Immature natural killer cell (primary cell): ENCODE measurements at regions not wholly inside any gene's neighbourhood (a gene's known extent, or its start where the extent isn't known, plus 50 kb on each side); places are given as distances from the start of the nearest gene placed in this dataset.
A peak's percentile ranks its signal among the peaks of the same experiment; 100 is the strongest.

Experiments
- DNase-seq, 3 donors: peaks; one replicate each; pipeline ENCODE4 v3.0.0; 2022; ENCODE audit warnings: mixed read lengths in 1 of 3
- H3K27ac Mint-ChIP-seq, 6 donors: one replicate each; pipeline ENCODE4 v1.8.0; 2020; ENCODE audit warnings: mixed read lengths in 6 of 6, mild to moderate bottlenecking in 5 of 6, inconsistent platforms in 4 of 6, moderate library complexity in 3 of 6
- H3K27me3 Mint-ChIP-seq, 3 donors: one replicate each; pipeline ENCODE4 v1.8.0; 2020 to 2021; ENCODE audit warnings: low read depth in 3 of 3, mild to moderate bottlenecking in 3 of 3, mixed read lengths in 3 of 3, moderate library complexity in 3 of 3, inconsistent platforms in 1 of 3
- H3K36me3 Mint-ChIP-seq, 3 donors: one replicate each; pipeline ENCODE4 v1.8.0; 2020; ENCODE audit warnings: mixed read lengths in 3 of 3, inconsistent platforms in 2 of 3, mild to moderate bottlenecking in 2 of 3
- H3K4me1 Mint-ChIP-seq, 2 donors: one replicate each; pipeline ENCODE4 v1.8.0; 2020; ENCODE audit warnings: inconsistent platforms in 2 of 2, mild to moderate bottlenecking in 2 of 2, mixed read lengths in 2 of 2, moderate library complexity in 1 of 2
- H3K4me3 Mint-ChIP-seq, 5 donors: one replicate each; pipeline ENCODE4 v1.8.0; 2020; ENCODE audit warnings: mild to moderate bottlenecking in 5 of 5, mixed read lengths in 5 of 5, inconsistent platforms in 3 of 5, moderate library complexity in 3 of 5
- H3K9me3 Mint-ChIP-seq, 6 donors: one replicate each; pipeline ENCODE4 v1.8.0; 2020; ENCODE audit warnings: mild to moderate bottlenecking in 6 of 6, mixed read lengths in 6 of 6, inconsistent platforms in 4 of 6, moderate library complexity in 3 of 6

- no peaks in the 10 kb centered on the region for H3K36me3 Mint-ChIP-seq
- DNase-seq: no peak
- peaks cover 0 to 3% (median 0%) of the 10 kb centered on the region in 6 donors for H3K9me3 Mint-ChIP-seq
- no peaks in the 10 kb centered on the region for H3K4me1 Mint-ChIP-seq
- no peak overlapping the region for H3K27ac Mint-ChIP-seq
- H3K27me3 Mint-ChIP-seq: no peaks in the 10 kb centered on the region
- no peak overlapping the region for H3K4me3 Mint-ChIP-seq
Observed at GRCh38 chr7:114107522-114107921, 188.7 kb upstream of the PPP1R3A start.

GRCh38 chr7:114104035-114104434, 185.2 kb upstream of the PPP1R3A start:
- peaks cover 0 to 3% (median 0%) of the 10 kb centered on the region in 6 donors for H3K9me3 Mint-ChIP-seq
- no peaks in the 10 kb centered on the region for H3K36me3 Mint-ChIP-seq
- DNase-seq: no peak
- H3K27me3 Mint-ChIP-seq: peaks cover 0 to 1% (median 0%) of the 10 kb centered on the region in 3 donors
- H3K4me1 Mint-ChIP-seq: no peaks in the 10 kb centered on the region
- H3K27ac Mint-ChIP-seq: no peak overlapping the region
- no peak overlapping the region for H3K4me3 Mint-ChIP-seq

GRCh38 chr7:114102996-114103395, 184.2 kb upstream of the PPP1R3A start:
- H3K4me1 Mint-ChIP-seq: no peaks in the 10 kb centered on the region
- H3K27me3 Mint-ChIP-seq: peaks cover 0 to 1% (median 0%) of the 10 kb centered on the region in 3 donors
- H3K36me3 Mint-ChIP-seq: no peaks in the 10 kb centered on the region
- DNase-seq: no peak
- no peak overlapping the region for H3K27ac Mint-ChIP-seq
- peaks cover 0 to 8% (median 3%) of the 10 kb centered on the region in 6 donors for H3K9me3 Mint-ChIP-seq
- H3K4me3 Mint-ChIP-seq: no peak overlapping the region

- no peak for DNase-seq
- Mint-ChIP-seq H3K27ac (no peak overlapping the region), H3K27me3 (peaks cover 0 to 3% (median 0%) of the 10 kb centered on the region in 3 donors), H3K36me3 (no peaks in the 10 kb centered on the region), H3K4me3 (no peak overlapping the region), H3K9me3 (peaks cover 3 to 14% (median 8%) of the 10 kb centered on the region in 6 donors), H3K4me1 (no peaks in the 10 kb centered on the region)
Observed at GRCh38 chr7:114102131-114102530, 183.3 kb upstream of the PPP1R3A start.

- H3K4me1 Mint-ChIP-seq: no peaks in the 10 kb centered on the region
- H3K9me3 Mint-ChIP-seq: peaks cover 3 to 14% (median 8%) of the 10 kb centered on the region in 6 donors
- no peak for DNase-seq
- H3K27me3 Mint-ChIP-seq: peaks cover 0 to 4% (median 0%) of the 10 kb centered on the region in 3 donors
- no peaks in the 10 kb centered on the region for H3K36me3 Mint-ChIP-seq
- no peak overlapping the region for H3K27ac Mint-ChIP-seq
- no peak overlapping the region for H3K4me3 Mint-ChIP-seq
Observed at GRCh38 chr7:114100810-114101209, 182.0 kb upstream of the PPP1R3A start.

GRCh38 chr7:114099337-114099736, 180.5 kb upstream of the PPP1R3A start:
- Mint-ChIP-seq H3K4me3 (no peak overlapping the region), H3K36me3 (no peaks in the 10 kb centered on the region), H3K27ac (no peak overlapping the region), H3K4me1 (no peaks in the 10 kb centered on the region), H3K27me3 (peaks cover 0 to 4% (median 0%) of the 10 kb centered on the region in 3 donors), H3K9me3 (peaks cover 4 to 25% (median 9%) of the 10 kb centered on the region in 6 donors)
- no peak for DNase-seq

- Mint-ChIP-seq H3K9me3 (peaks cover 4 to 32% (median 9%) of the 10 kb centered on the region in 6 donors), H3K27me3 (peaks cover 0 to 6% (median 3%) of the 10 kb centered on the region in 3 donors), H3K36me3 (peaks cover 0 to 3% (median 0%) of the 10 kb centered on the region in 3 donors), H3K27ac (no peak overlapping the region), H3K4me3 (no peak overlapping the region), H3K4me1 (no peaks in the 10 kb centered on the region)
- DNase-seq: no peak
Observed at GRCh38 chr7:114095885-114096284, 177.1 kb upstream of the PPP1R3A start.

GRCh38 chr7:114088470-114088940, 169.7 kb upstream of the PPP1R3A start:
- H3K27me3 Mint-ChIP-seq: peaks cover 16 to 27% (median 26%) of the 10 kb centered on the region in 3 donors
- peak overlapping the region in 1 of 5 donors; percentile 25 for H3K4me3 Mint-ChIP-seq

GRCh38 chr7:114087653-114088469, 169.1 kb upstream of the PPP1R3A start:
- Mint-ChIP-seq H3K4me1 (peaks cover 11 to 29% of the 10 kb centered on the region in 2 donors), H3K4me3 (peak overlapping the region in 4 of 5 donors; percentile 12 to 57 (median 40)), H3K27ac (no peak overlapping the region), H3K27me3 (peaks cover 16 to 29% (median 27%) of the 10 kb centered on the region in 3 donors), H3K36me3 (peaks cover 0 to 6% (median 0%) of the 10 kb centered on the region in 3 donors), H3K9me3 (peaks cover 0 to 29% (median 4%) of the 10 kb centered on the region in 6 donors)
- DNase-seq: no peak

More at GRCh38 chr7:114088470-114088940, 169.7 kb upstream of the PPP1R3A start:
- H3K36me3 Mint-ChIP-seq: peaks cover 0 to 6% (median 0%) of the 10 kb centered on the region in 3 donors
- H3K4me1 Mint-ChIP-seq: peaks cover 11 to 29% of the 10 kb centered on the region in 2 donors
- DNase-seq: no peak
- peaks cover 0 to 32% (median 4%) of the 10 kb centered on the region in 6 donors for H3K9me3 Mint-ChIP-seq
- H3K27ac Mint-ChIP-seq: no peak overlapping the region

- no peak overlapping the region for H3K27ac Mint-ChIP-seq
- no peak for DNase-seq
- H3K36me3 Mint-ChIP-seq: peaks cover 0 to 6% (median 3%) of the 10 kb centered on the region in 3 donors
- peak overlapping the region; percentile 57 to 82 (median 81) for H3K4me3 Mint-ChIP-seq
- H3K27me3 Mint-ChIP-seq: peaks cover 14 to 33% (median 26%) of the 10 kb centered on the region in 3 donors
- peaks cover 0 to 26% (median 4%) of the 10 kb centered on the region in 6 donors for H3K9me3 Mint-ChIP-seq
- H3K4me1 Mint-ChIP-seq: peaks cover 11 to 29% of the 10 kb centered on the region in 2 donors
Observed at GRCh38 chr7:114086914-114087652, 168.3 kb upstream of the PPP1R3A start.

- Mint-ChIP-seq H3K9me3 (peaks cover 0 to 26% (median 4%) of the 10 kb centered on the region in 6 donors), H3K27me3 (peaks cover 17 to 38% (median 29%) of the 10 kb centered on the region in 3 donors), H3K4me1 (peaks cover 11 to 29% of the 10 kb centered on the region in 2 donors), H3K27ac (no peak overlapping the region), H3K4me3 (peak overlapping the region; percentile 57 to 82 (median 81)), H3K36me3 (peaks cover 0 to 6% (median 3%) of the 10 kb centered on the region in 3 donors)
- DNase-seq: no peak
Observed at GRCh38 chr7:114086537-114086913, 167.7 kb upstream of the PPP1R3A start.

- DNase-seq: peak in 2 of 3 donors; percentile 16
- peak overlapping the region; percentile 64 to 79 (median 76) for H3K4me3 Mint-ChIP-seq
- peaks cover 0 to 26% (median 5%) of the 10 kb centered on the region in 6 donors for H3K9me3 Mint-ChIP-seq
- peaks cover 17 to 38% (median 32%) of the 10 kb centered on the region in 3 donors for H3K27me3 Mint-ChIP-seq
- H3K27ac Mint-ChIP-seq: no peak overlapping the region
- peaks cover 0 to 3% (median 3%) of the 10 kb centered on the region in 3 donors for H3K36me3 Mint-ChIP-seq
- H3K4me1 Mint-ChIP-seq: peaks cover 11 to 29% of the 10 kb centered on the region in 2 donors
Observed at GRCh38 chr7:114085592-114086501, 167.0 kb upstream of the PPP1R3A start.

- DNase-seq: no peak
- Mint-ChIP-seq H3K4me3 (peak overlapping the region; percentile 64 to 79 (median 76)), H3K36me3 (peaks cover 0 to 3% (median 3%) of the 10 kb centered on the region in 3 donors), H3K4me1 (peaks cover 11 to 29% of the 10 kb centered on the region in 2 donors), H3K27me3 (peaks cover 17 to 38% (median 32%) of the 10 kb centered on the region in 3 donors), H3K27ac (no peak overlapping the region), H3K9me3 (peaks cover 0 to 26% (median 5%) of the 10 kb centered on the region in 6 donors)
Observed at GRCh38 chr7:114085313-114085591, 166.4 kb upstream of the PPP1R3A start.
